ENCODE measurements at regions not wholly inside any gene's neighbourhood (a gene's known extent, or its start where the extent isn't known, plus 50 kb on each side); places are given as distances from the start of the nearest gene placed in this dataset.

DNA sequence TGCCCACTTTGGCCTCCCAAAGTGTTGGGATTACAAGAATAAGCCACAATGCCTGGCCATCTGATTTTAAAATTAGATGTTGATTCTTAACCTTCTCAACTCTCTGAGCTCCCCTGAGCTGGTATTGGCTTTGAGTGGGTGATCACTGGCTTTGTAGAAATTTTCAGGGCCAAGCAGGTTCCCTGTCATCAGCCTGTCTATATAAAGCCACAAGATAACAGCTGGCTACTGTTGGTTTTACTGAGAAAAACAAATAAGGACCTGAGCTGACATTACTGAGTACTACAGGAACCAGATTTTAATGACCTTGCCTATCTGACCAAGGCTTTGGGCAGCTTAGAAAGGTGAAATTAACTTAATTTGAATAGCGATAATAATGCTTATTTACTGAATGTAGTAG is 153.6 kb downstream of the MSX2 start:
- no peak for TF ChIP-seq CTCF (IDR thresholded peaks at IDR 0.05; ENCODE audit: insufficient read depth, missing control alignments)
- FAIRE-seq (no peak), DNase-seq (ENCODE audit: insufficient read length, low spot score) (no peak)

DNA sequence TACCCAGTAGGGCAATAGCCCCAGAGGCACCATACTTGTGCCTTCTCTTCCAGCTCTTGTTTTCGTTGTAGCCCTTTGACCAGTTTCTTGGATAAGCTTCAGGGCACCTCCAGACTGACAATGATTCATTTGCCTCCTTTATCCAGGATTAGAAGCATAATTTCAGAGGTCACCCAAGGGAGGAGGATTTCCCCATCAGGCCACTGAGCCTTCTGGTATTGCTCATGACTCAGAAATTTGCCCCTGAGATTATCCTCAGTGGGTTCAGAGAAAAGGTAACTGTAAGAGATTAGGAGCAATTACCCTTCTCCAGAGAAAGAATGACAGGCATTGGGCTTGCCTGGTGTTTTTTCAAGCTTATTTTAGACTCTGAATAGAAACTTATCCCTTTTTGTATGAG is 147.9 kb downstream of the MSX2 start:
- FAIRE-seq (no peak), DNase-seq (ENCODE audit: insufficient read length, low spot score) (no peak)
- TF ChIP-seq CTCF (IDR thresholded peaks at IDR 0.05; ENCODE audit: insufficient read depth, missing control alignments): no peak

- DNase-seq (ENCODE audit: insufficient read length, low spot score): no peak
- no peak for FAIRE-seq
- no peak for TF ChIP-seq CTCF (IDR thresholded peaks at IDR 0.05; ENCODE audit: insufficient read depth, missing control alignments)
These were observed 127.8 kb downstream of the MSX2 start for GRCh38 chr5:174852143-174852542.

DNA sequence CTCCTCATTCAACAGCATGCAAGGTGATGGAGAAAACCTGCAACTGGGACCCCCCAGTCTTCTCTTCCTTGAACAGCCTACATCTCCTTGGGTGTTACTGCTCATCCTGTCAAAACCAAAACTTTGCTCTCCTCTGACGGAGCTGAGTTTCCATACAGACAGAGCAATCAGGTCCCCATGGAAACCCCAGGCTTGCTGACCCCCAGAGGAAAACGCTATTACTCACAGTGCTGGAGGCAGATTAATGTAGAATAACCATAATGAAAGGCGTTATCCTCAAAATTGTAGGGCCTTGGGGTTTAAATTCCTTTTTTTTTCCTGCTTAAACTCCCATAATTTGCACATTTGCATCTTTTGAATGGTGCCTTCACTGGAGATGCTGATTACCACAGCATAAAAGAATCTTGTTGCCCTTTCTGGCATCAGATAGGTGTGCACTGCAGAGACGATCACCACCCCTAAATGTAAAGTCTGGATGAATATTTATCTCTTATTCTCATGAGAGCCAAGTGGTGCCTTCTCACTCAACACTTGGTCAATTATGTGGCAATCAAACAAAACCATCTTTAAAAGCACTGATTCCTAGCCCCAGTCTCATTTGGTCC is 126.3 kb downstream of the MSX2 start:
- TF ChIP-seq CTCF (IDR thresholded peaks at IDR 0.05; ENCODE audit: insufficient read depth, missing control alignments): no peak
- DNase-seq (ENCODE audit: insufficient read length, low spot score): no peak
- FAIRE-seq: no peak

- DNase-seq (ENCODE audit: insufficient read length, low spot score): no peak
- FAIRE-seq: no peak
- no peak for TF ChIP-seq CTCF (IDR thresholded peaks at IDR 0.05; ENCODE audit: insufficient read depth, missing control alignments)
These were observed 125.0 kb downstream of the MSX2 start for GRCh38 chr5:174849426-174849825.

DNA sequence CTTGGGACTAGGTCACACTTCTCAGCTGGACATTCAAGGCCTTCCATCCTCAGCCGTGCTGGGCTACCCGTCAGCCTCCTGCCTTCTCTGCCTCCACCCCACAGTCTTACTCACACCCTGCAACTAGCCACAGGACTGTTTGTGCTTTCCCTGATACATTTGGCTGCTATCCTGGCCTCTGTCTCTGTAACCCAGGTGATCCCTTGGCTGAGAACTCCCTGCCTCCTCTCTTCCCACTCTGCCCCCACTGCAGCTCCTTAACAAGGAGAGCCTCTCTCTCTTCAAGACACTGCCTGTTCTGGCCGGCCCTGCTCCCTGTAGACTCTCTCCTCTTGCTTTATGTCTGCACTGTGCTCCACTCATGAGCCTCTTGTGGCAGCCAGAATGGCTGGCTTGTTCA is 120.6 kb downstream of the MSX2 start:
- TF ChIP-seq CTCF (IDR thresholded peaks at IDR 0.05; ENCODE audit: insufficient read depth, missing control alignments): no peak

GRCh38 chr5:174843263-174844250 is 119.2 kb downstream of the MSX2 start:
- FAIRE-seq (no peak), DNase-seq (ENCODE audit: insufficient read length, low spot score) (no peak)
- no peak for TF ChIP-seq CTCF (IDR thresholded peaks at IDR 0.05; ENCODE audit: insufficient read depth, missing control alignments)

More for the DNA sequence above, 120.6 kb downstream of the MSX2 start:
- DNase-seq (ENCODE audit: insufficient read length, low spot score) (no peak), FAIRE-seq (no peak)
